HEK293 (cell line): ENCODE measurements at regions not wholly inside any gene's neighbourhood (a gene's known extent, or its start where the extent isn't known, plus 50 kb on each side); places are given as distances from the start of the nearest gene placed in this dataset.

ENCODE experiments used
- ELK4 ChIP-seq: IDR thresholded peaks from 2 replicates; pipeline ENCODE4 v1.6.1; 2011; ENCODE audit warnings: mild to moderate bottlenecking, low read depth, low read length, borderline replicate concordance
- GLIS2 ChIP-seq: fragments of 450-650 bp; formaldehyde crosslinking; IDR thresholded peaks from 2 replicates; pipeline ENCODE4 v1.5.1; 2016; ENCODE audit warnings: missing biosample characterization, missing genetic modification characterization
- IKZF3 ChIP-seq: fragments of 450-650 bp; IDR thresholded peaks from 2 replicates; pipeline ENCODE4 v1.5.0; 2018; ENCODE audit warnings: missing biosample characterization, mild to moderate bottlenecking, missing genetic modification characterization, moderate library complexity
- PBX3 ChIP-seq: sonication (generic); formaldehyde crosslinking; IDR thresholded peaks from 2 replicates; pipeline ENCODE4 v1.8.1; 2022; ENCODE audit warnings: mild to moderate bottlenecking, moderate library complexity, missing genetic modification reagents
- SETDB1 ChIP-seq: IDR thresholded peaks from one replicate; pipeline ENCODE4 v1.6.1; 2017; ENCODE audit warnings: mild to moderate bottlenecking, low read length, moderate library complexity, mixed read lengths; ENCODE audit not compliant: insufficient read length
- SP3 ChIP-seq: fragments of 450-650 bp; formaldehyde crosslinking; IDR thresholded peaks from 2 replicates; pipeline ENCODE4 v1.5.1; 2016; ENCODE audit warnings: missing biosample characterization, missing genetic modification characterization
- YY1 ChIP-seq: fragments of 450-650 bp; formaldehyde crosslinking; IDR thresholded peaks from 2 replicates; pipeline ENCODE4 v1.5.1; 2018; ENCODE audit warnings: missing biosample characterization, missing genetic modification characterization
- ZBTB7A ChIP-seq: fragments of 450-650 bp; formaldehyde crosslinking; IDR thresholded peaks from 2 replicates; pipeline ENCODE4 v1.5.1; 2016; ENCODE audit warnings: low read depth, missing biosample characterization, missing genetic modification characterization
- ZNF112 ChIP-seq: fragments of 450-650 bp; formaldehyde crosslinking; IDR thresholded peaks from 2 replicates; pipeline ENCODE4 v1.5.0; 2017; ENCODE audit warnings: missing biosample characterization, missing genetic modification characterization
- ZNF274 ChIP-seq, 2 experiments: fragments of 200-500 bp in 1 of 2; fragments of 450-650 bp in 1 of 2; sonication (Bioruptor generic) in 1 of 2; formaldehyde crosslinking in 1 of 2; IDR thresholded peaks; 2 replicates each; pipeline versions ENCODE4 v1.5.1 to v1.6.1; 2014 to 2016; ENCODE audit warnings: borderline replicate concordance in 1 of 2, inconsistent platforms in 1 of 2, low read length in 1 of 2, missing biosample characterization in 1 of 2, missing genetic modification characterization in 1 of 2
- ZNF433 ChIP-seq: fragments of 450-650 bp; formaldehyde crosslinking; IDR thresholded peaks from 2 replicates; pipeline ENCODE4 v1.5.1; 2016; ENCODE audit warnings: missing biosample characterization, missing genetic modification characterization, low read depth
- TF ChIP-seq, protein P1 (sequence below): fragments of 450-650 bp; formaldehyde crosslinking; IDR thresholded peaks from 2 replicates; pipeline ENCODE4 v1.5.1; 2016; ENCODE audit warnings: missing biosample characterization, missing genetic modification characterization
- TF ChIP-seq, protein P2 (sequence below): fragments of 450-650 bp; formaldehyde crosslinking; IDR thresholded peaks from 2 replicates; pipeline ENCODE4 v1.5.1; 2017; ENCODE audit warnings: missing biosample characterization, missing genetic modification characterization

DNA sequence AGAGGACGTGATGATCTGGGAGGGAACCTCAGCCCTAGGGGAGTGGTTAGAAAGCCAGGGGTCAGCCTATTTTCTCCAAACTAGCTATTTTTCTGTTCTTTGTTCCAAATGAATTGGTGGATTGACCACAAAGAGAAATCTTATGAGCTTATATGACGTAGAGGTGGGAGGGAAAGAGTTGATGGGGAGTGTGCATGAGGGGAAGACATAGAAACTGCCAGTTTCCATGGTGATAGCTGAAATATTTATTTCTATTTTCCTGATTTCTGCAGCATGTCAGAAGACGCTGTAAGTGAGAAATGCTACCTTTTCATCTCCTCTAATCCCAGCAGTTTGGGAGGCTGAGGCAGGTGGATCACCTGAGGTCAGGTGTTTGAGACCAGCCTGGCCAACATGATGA is 51.4 kb upstream of the CISTR start:
- TF ChIP-seq YY1 (tag by site-specific recombination) (no peak), ELK4 (no peak), SP3 (no peak), PBX3 (CRISPR knock-in tag) (no peak), ZBTB7A (tag by site-specific recombination) (no peak), GLIS2 (tag by site-specific recombination) (no peak), ZNF274 (IDR thresholded peaks at IDR 0.05; ENCODE audit: low read length) (no peak), ZNF274 (tag by site-specific recombination; IDR thresholded peaks at IDR 0.05; ENCODE audit: borderline replicate concordance) (no peak), IKZF3 (tag by site-specific recombination) (no peak), ZNF112 (no peak), ZNF433 (tag by site-specific recombination) (no peak), SETDB1 (no peak)
- TF ChIP-seq, protein P1, sequence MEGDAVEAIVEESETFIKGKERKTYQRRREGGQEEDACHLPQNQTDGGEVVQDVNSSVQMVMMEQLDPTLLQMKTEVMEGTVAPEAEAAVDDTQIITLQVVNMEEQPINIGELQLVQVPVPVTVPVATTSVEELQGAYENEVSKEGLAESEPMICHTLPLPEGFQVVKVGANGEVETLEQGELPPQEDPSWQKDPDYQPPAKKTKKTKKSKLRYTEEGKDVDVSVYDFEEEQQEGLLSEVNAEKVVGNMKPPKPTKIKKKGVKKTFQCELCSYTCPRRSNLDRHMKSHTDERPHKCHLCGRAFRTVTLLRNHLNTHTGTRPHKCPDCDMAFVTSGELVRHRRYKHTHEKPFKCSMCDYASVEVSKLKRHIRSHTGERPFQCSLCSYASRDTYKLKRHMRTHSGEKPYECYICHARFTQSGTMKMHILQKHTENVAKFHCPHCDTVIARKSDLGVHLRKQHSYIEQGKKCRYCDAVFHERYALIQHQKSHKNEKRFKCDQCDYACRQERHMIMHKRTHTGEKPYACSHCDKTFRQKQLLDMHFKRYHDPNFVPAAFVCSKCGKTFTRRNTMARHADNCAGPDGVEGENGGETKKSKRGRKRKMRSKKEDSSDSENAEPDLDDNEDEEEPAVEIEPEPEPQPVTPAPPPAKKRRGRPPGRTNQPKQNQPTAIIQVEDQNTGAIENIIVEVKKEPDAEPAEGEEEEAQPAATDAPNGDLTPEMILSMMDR, result no peak
- TF ChIP-seq, protein P2, sequence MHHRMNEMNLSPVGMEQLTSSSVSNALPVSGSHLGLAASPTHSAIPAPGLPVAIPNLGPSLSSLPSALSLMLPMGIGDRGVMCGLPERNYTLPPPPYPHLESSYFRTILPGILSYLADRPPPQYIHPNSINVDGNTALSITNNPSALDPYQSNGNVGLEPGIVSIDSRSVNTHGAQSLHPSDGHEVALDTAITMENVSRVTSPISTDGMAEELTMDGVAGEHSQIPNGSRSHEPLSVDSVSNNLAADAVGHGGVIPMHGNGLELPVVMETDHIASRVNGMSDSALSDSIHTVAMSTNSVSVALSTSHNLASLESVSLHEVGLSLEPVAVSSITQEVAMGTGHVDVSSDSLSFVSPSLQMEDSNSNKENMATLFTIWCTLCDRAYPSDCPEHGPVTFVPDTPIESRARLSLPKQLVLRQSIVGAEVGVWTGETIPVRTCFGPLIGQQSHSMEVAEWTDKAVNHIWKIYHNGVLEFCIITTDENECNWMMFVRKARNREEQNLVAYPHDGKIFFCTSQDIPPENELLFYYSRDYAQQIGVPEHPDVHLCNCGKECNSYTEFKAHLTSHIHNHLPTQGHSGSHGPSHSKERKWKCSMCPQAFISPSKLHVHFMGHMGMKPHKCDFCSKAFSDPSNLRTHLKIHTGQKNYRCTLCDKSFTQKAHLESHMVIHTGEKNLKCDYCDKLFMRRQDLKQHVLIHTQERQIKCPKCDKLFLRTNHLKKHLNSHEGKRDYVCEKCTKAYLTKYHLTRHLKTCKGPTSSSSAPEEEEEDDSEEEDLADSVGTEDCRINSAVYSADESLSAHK, result peak; percentile 75
